Activated T-cell treated with anti-CD3 and anti-CD28 coated beads, Interleukin-2, amount 50 U/mL, for 4 hours (primary cell): ENCODE measurements at regions not wholly inside any gene's neighbourhood (a gene's known extent, or its start where the extent isn't known, plus 50 kb on each side); places are given as distances from the start of the nearest gene placed in this dataset.

ENCODE experiments used
- ATAC-seq, 2 donors: fragments of 200-7000 bp; cut with Tn5 transposase; one replicate each; pipeline ENCODE4 v1.10.0; 2021
- DNase-seq: peaks from one replicate; pipeline ENCODE4 v3.0.0-alpha.2; 2020
- H3K27me3 Mint-ChIP-seq: one replicate; pipeline ENCODE4 v1.8.0; 2021; ENCODE audit warnings: low read depth, mixed read lengths
- H3K36me3 Mint-ChIP-seq: one replicate; pipeline ENCODE4 v1.8.0; 2022; ENCODE audit warnings: mixed read lengths; ENCODE audit not compliant: insufficient read depth
- H3K4me1 Mint-ChIP-seq: one replicate; pipeline ENCODE4 v1.8.0; 2021; ENCODE audit warnings: low read depth, mixed read lengths
- H3K4me3 Mint-ChIP-seq: one replicate; pipeline ENCODE4 v1.8.0; 2021; ENCODE audit warnings: mild to moderate bottlenecking, moderate library complexity, mixed read lengths
- H3K9me3 Mint-ChIP-seq: one replicate; pipeline ENCODE4 v1.8.0; 2021; ENCODE audit warnings: mixed read lengths

- ATAC-seq (no peak), DNase-seq (no peak)
- H3K4me1 Mint-ChIP-seq = no peaks in the 10 kb centered on the region
- no peaks in the 10 kb centered on the region for H3K27me3 Mint-ChIP-seq
- H3K4me3 Mint-ChIP-seq = no peak overlapping the region
- H3K9me3 Mint-ChIP-seq = no peaks in the 10 kb centered on the region
- H3K36me3 Mint-ChIP-seq = no peaks in the 10 kb centered on the region
These were observed 303.1 kb downstream of the DMRT2 start for GRCh38 chr9:1353291-1353690.

DNA sequence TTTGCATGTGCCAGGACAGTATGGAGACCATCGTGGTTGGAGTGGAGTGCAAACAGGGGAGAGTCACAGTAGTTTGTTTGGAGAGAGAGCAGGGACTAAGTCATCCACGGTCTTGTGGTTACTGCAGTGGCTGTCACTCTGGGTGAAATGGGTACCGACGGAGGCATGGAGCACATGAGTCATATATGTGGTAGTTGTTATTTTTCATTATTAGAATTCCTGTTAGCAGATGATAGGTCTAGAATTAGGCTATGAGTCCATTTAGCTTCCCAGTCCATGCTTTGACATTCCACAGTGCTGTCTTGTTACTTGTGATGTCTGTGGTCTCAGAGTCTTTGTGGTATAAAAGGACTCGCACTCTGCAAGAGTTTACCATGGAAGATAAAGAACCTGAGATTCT lies 303.9 kb downstream of the DMRT2 start:
- DNase-seq (no peak), ATAC-seq (no peak)
- Mint-ChIP-seq H3K4me1 (no peaks in the 10 kb centered on the region), H3K9me3 (no peaks in the 10 kb centered on the region), H3K27me3 (no peaks in the 10 kb centered on the region), H3K4me3 (no peak overlapping the region), H3K36me3 (no peaks in the 10 kb centered on the region)

DNA sequence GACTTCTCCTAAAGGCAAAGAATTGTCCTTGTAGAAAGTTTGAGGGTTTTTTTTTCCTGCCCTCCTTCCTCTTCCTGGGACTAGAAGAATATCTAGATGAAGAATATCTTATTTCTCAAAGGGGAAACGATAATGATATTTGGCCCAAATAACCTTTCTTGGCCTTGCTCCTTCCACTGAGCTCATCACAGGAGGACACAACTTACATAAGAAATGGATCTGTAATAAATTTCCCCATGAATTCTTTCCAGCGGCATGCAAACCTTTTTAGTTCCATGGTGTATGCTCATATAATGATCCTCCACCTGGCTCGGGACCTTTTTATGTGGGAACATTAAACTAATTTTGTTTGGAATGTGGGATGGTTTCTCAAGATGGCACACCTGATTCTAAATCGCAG lies 304.4 kb downstream of the DMRT2 start:
- H3K36me3 Mint-ChIP-seq = no peaks in the 10 kb centered on the region
- no peak for ATAC-seq
- H3K4me3 Mint-ChIP-seq = no peak overlapping the region
- H3K4me1 Mint-ChIP-seq = no peaks in the 10 kb centered on the region
- H3K9me3 Mint-ChIP-seq = no peaks in the 10 kb centered on the region
- no peaks in the 10 kb centered on the region for H3K27me3 Mint-ChIP-seq
- no peak for DNase-seq

GRCh38 chr9:1355656-1356055 lies 305.5 kb downstream of the DMRT2 start:
- Mint-ChIP-seq H3K4me3 (no peak overlapping the region), H3K36me3 (no peaks in the 10 kb centered on the region), H3K4me1 (no peaks in the 10 kb centered on the region), H3K9me3 (no peaks in the 10 kb centered on the region), H3K27me3 (no peaks in the 10 kb centered on the region)
- no peak for DNase-seq
- ATAC-seq = no peak

- ATAC-seq (no peak), DNase-seq (no peak)
- Mint-ChIP-seq H3K4me3 (no peak overlapping the region), H3K9me3 (no peaks in the 10 kb centered on the region), H3K27me3 (no peaks in the 10 kb centered on the region), H3K4me1 (peaks cover 13% of the 10 kb centered on the region), H3K36me3 (no peaks in the 10 kb centered on the region)
These were observed 312.7 kb downstream of the DMRT2 start for GRCh38 chr9:1362845-1363244.

- no peaks in the 10 kb centered on the region for H3K27me3 Mint-ChIP-seq
- ATAC-seq (peak in 1 of 2 donors; percentile 43), DNase-seq (no peak)
- no peaks in the 10 kb centered on the region for H3K36me3 Mint-ChIP-seq
- peaks cover 13% of the 10 kb centered on the region for H3K4me1 Mint-ChIP-seq
- no peaks in the 10 kb centered on the region for H3K9me3 Mint-ChIP-seq
- no peak overlapping the region for H3K4me3 Mint-ChIP-seq
These were observed 316.1 kb downstream of the DMRT2 start for GRCh38 chr9:1366276-1366675.

- peaks cover 13% of the 10 kb centered on the region for H3K4me1 Mint-ChIP-seq
- no peaks in the 10 kb centered on the region for H3K27me3 Mint-ChIP-seq
- H3K36me3 Mint-ChIP-seq = no peaks in the 10 kb centered on the region
- ATAC-seq (no peak), DNase-seq (no peak)
- no peaks in the 10 kb centered on the region for H3K9me3 Mint-ChIP-seq
- no peak overlapping the region for H3K4me3 Mint-ChIP-seq
These were observed 319.1 kb downstream of the DMRT2 start for GRCh38 chr9:1369297-1369696.

DNA sequence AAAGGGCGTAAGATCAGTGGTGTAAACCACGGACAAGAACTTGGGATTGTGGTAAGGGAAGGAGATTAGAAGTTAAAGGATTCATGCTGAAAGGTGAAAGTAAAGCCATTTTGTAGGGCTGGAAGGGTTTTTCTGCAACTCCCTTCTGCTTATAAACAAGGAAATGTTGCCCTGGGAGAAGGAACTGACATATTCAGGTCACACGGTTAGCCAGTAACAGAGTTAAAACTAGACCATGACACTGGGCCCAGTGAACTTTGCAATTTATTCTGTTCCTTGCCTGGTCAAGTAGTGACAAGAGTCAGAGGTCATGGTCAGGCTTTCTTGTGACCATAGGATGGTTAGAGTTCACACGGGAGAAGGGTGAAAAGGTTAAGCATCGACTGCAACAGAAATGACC lies 323.3 kb downstream of the DMRT2 start:
- no peaks in the 10 kb centered on the region for H3K9me3 Mint-ChIP-seq
- H3K36me3 Mint-ChIP-seq = no peaks in the 10 kb centered on the region
- H3K4me3 Mint-ChIP-seq = no peak overlapping the region
- no peaks in the 10 kb centered on the region for H3K4me1 Mint-ChIP-seq
- ATAC-seq = no peak
- DNase-seq = no peak
- H3K27me3 Mint-ChIP-seq = no peaks in the 10 kb centered on the region

- no peak overlapping the region for H3K4me3 Mint-ChIP-seq
- DNase-seq = no peak
- no peaks in the 10 kb centered on the region for H3K36me3 Mint-ChIP-seq
- no peaks in the 10 kb centered on the region for H3K4me1 Mint-ChIP-seq
- no peak for ATAC-seq
- H3K9me3 Mint-ChIP-seq = no peaks in the 10 kb centered on the region
- no peaks in the 10 kb centered on the region for H3K27me3 Mint-ChIP-seq
These were observed 333.8 kb downstream of the DMRT2 start for GRCh38 chr9:1383899-1384455.

- ATAC-seq (no peak), DNase-seq (no peak)
- no peak overlapping the region for H3K4me3 Mint-ChIP-seq
- no peaks in the 10 kb centered on the region for H3K4me1 Mint-ChIP-seq
- H3K36me3 Mint-ChIP-seq = no peaks in the 10 kb centered on the region
- no peaks in the 10 kb centered on the region for H3K27me3 Mint-ChIP-seq
- H3K9me3 Mint-ChIP-seq = no peaks in the 10 kb centered on the region
These were observed 334.7 kb downstream of the DMRT2 start for GRCh38 chr9:1384816-1385215.

DNA sequence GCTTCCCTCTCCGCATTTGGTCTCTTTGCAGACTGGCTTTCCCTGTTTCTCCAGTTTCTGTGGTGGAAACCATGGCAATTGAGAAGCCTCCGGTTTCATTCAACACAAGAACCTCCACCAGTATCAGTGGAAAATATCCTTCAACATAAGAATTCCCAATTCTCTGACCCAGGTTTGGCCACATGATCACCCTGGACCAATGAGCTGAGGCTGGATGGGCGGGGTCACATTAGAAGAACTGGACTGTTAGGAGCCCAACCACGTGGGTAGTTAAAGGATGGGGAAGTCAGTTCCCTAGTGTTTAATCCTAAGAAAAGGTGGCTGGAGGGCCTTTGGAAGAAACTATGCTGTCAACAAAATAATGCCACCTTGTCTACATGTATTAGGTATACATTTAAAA lies 336.3 kb downstream of the DMRT2 start:
- Mint-ChIP-seq H3K9me3 (no peaks in the 10 kb centered on the region), H3K4me3 (no peak overlapping the region), H3K27me3 (no peaks in the 10 kb centered on the region), H3K4me1 (no peaks in the 10 kb centered on the region), H3K36me3 (peaks cover 1% of the 10 kb centered on the region)
- ATAC-seq (no peak), DNase-seq (no peak)

GRCh38 chr9:1388216-1388615 lies 338.1 kb downstream of the DMRT2 start:
- DNase-seq (no peak), ATAC-seq (no peak)
- Mint-ChIP-seq H3K4me3 (no peak overlapping the region), H3K27me3 (no peaks in the 10 kb centered on the region), H3K4me1 (no peaks in the 10 kb centered on the region), H3K9me3 (no peaks in the 10 kb centered on the region), H3K36me3 (peaks cover 1% of the 10 kb centered on the region)

DNA sequence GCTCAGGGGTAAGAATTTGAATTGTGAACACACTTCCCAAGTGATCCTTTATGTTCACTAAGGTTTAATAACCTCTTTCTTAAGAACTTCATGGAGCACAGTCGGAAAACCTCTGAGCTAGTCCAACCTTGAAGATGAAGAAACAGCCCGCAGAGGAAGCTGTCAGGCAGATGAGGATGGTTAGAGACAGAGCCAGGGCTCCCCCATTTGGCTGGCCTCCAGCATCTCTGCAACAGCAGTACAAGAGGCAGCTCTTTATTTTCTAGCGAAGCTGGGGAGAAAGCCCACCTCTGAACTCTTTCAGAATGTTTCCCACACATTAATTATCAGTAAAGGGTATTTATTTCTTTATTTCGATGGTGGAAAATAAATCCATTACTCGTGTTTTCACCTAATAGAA lies 350.8 kb downstream of the DMRT2 start:
- H3K36me3 Mint-ChIP-seq = no peaks in the 10 kb centered on the region
- peaks cover 9% of the 10 kb centered on the region for H3K9me3 Mint-ChIP-seq
- H3K4me1 Mint-ChIP-seq = peaks cover 2% of the 10 kb centered on the region
- no peak overlapping the region for H3K4me3 Mint-ChIP-seq
- ATAC-seq = no peak
- H3K27me3 Mint-ChIP-seq = no peaks in the 10 kb centered on the region
- no peak for DNase-seq

DNA sequence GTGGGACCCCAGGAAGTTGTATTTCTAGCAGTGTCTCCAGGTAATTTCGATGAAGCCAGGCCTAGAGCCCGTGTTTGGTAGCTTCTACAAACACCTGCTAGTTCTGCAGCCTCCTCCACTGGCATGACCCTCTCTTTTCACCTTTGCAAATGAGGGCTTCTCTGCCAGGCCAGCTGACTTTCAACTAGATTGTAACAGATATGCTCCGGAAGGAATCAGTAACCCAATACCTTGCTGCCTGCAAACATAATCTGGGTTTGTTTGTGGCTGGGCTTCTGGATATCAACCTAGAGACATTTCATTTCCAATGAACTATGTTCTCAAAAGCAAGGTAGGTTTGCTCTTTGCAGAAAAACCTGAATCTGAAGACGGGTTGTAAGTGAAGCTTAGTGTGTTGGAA lies 354.8 kb downstream of the DMRT2 start:
- H3K4me3 Mint-ChIP-seq = no peak overlapping the region
- ATAC-seq (no peak), DNase-seq (no peak)
- no peaks in the 10 kb centered on the region for H3K36me3 Mint-ChIP-seq
- H3K4me1 Mint-ChIP-seq = peaks cover 2% of the 10 kb centered on the region
- H3K27me3 Mint-ChIP-seq = no peaks in the 10 kb centered on the region
- H3K9me3 Mint-ChIP-seq = no peaks in the 10 kb centered on the region

GRCh38 chr9:1411826-1412225 lies 361.7 kb downstream of the DMRT2 start:
- DNase-seq = no peak

DNA sequence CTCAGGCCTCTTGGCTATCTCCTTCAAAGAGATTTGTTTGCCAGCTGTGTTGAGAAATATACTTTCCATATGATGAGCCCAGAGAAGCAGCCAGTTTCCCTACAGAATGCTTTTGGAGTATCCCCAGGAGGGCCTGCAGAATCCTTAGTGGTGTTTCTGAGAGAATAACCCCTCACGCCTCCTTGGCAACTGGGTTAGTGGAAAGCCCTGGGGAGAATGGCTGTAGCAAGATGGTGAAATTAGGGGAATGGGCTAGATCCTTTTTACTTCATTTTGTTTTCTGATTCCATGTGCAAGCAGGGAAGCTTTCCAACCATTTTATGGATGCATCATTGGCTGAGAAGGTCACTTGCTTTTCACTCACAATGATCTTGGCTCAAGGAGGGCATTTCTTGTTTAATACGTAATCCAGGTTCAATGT lies 364.6 kb downstream of the DMRT2 start:
- H3K4me3 Mint-ChIP-seq = no peak overlapping the region
- H3K36me3 Mint-ChIP-seq = no peaks in the 10 kb centered on the region
- DNase-seq (no peak), ATAC-seq (no peak)
- peaks cover 3% of the 10 kb centered on the region for H3K27me3 Mint-ChIP-seq
- no peaks in the 10 kb centered on the region for H3K9me3 Mint-ChIP-seq
- no peaks in the 10 kb centered on the region for H3K4me1 Mint-ChIP-seq

More at GRCh38 chr9:1411826-1412225, 361.7 kb downstream of the DMRT2 start:
- ATAC-seq = no peak
- Mint-ChIP-seq H3K4me3 (no peak overlapping the region), H3K9me3 (no peaks in the 10 kb centered on the region), H3K4me1 (no peaks in the 10 kb centered on the region), H3K36me3 (no peaks in the 10 kb centered on the region), H3K27me3 (peaks cover 3% of the 10 kb centered on the region)
